Central memory CD4-positive, alpha-beta T cell (primary cell): ENCODE measurements at regions not wholly inside any gene's neighbourhood (a gene's known extent, or its start where the extent isn't known, plus 50 kb on each side); places are given as distances from the start of the nearest gene placed in this dataset.
"Not testable (repeated sequence)": the region's sequence is repeated elsewhere in the genome, so short reads cannot be mapped to it uniquely, and the experiment has no call there.

ENCODE experiments used
- DNase-seq: peaks from one replicate; pipeline ENCODE4 v3.0.0; 2022

DNA sequence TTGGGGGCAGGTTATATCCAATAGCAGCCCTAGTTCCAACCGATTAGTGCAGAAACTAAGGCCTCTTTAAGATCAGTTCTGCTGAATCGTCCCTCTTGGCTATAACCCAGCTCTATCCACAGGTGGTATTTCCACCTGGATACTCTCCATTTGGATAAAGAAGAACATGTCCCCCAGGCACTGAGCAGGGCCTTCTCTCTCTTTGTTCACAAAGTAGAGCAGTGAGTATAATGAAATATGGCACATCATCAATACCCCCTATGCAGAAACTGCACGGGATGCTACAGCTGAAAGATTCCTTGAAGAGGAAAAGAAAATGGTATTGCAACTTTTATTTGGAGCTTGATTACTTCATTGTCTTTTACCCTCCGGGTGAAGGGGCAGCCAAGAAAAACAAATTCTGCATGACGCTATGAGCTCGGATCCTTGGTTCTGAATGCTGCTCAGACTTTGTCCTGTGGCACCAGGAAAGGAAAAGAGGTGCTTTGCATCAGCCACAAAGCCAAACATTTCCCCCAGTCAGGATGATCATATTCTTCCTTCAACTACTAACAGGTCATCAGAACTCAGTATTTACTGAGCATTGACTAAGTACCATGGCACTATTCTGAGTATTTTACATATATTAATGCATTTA, 399.7 kb downstream of the NPIPA8 start:
- DNase-seq, result no peak

DNA sequence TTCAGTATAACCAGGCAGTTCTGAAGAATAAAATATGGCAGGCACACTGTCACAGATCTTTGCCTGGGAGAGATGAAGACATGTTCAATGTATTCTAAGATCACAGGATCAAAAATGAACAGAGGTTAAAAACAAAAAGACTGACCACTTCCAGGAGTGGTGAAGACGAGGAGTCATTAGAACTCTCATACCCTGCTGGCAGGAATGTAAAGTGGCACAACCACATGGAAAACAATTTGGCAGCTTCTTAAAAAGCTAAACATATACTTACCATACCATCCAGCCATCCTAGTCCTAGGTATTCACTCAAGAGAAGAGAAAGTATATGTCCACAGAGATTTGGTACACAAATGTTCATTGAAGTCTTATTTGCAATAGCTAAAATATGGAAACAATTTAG, 406.3 kb downstream of the NPIPA8 start:
- DNase-seq, result no peak

DNA sequence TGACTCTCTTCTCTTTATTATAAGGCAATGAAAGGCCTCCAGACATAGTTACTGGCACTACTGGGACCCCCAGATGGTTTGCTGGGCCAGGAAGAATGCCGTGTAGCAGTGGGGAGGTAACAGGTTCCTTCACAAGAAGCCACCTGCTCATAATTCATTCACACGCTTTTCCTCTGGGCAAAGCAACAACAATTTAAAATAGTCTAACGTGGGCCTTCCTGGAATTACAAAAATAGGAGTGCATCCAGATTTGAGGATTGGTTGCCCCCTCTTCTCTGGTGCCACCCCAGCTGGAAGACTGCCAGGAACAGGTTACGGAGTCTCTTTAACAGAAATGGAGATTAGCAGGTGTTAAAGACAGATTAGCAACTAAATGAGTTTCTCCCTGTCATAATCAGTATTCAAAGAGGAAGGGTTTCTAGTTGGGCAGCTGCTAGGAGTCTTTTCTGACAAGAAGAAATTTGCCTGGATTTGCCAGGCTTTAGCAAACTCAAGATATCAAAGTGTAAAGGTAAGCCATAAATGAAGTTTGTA, 409.6 kb downstream of the NPIPA8 start:
- DNase-seq, result no peak

GRCh38 chr16:17926461-17926860, 410.1 kb downstream of the NPIPA8 start:
- DNase-seq, result no peak

GRCh38 chr16:17925761-17926160, 410.8 kb downstream of the NPIPA8 start:
- DNase-seq, result no peak

GRCh38 chr16:17921357-17921978, 415.1 kb downstream of the NPIPA8 start:
- DNase-seq, result peak; percentile 24

DNA sequence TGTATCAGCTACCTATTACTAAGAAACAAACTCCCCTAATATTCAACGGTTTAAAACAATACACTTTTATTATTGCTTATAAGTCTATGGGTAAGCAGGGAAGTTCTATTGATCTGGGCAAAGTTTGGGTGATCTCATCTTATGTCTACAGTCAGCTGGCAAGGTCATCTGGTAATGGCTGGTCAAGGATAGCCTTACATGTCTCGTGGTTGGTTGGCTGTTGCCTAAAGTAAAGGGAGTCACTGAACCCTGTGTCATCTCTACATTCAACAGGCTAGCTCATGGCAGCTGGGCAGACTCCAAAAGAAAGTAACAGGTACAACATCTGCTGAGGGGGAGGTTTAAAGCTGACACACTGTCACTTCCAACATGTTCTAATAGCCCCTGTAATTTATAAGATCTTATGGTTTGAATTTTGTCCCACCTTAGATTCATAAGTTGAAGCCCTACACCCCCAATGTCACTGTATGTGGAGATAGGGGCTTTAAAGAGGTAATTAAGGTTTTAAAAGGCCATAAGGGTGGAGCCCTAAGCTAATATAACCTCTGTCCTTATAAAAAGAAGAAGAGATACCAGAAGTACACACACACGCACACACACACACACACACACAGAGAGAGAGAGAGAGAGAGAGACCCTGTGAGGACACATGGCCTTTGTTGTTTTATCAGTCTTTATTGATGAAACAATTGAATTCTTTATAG, 419.1 kb downstream of the NPIPA8 start:
- DNase-seq, result no peak

DNA sequence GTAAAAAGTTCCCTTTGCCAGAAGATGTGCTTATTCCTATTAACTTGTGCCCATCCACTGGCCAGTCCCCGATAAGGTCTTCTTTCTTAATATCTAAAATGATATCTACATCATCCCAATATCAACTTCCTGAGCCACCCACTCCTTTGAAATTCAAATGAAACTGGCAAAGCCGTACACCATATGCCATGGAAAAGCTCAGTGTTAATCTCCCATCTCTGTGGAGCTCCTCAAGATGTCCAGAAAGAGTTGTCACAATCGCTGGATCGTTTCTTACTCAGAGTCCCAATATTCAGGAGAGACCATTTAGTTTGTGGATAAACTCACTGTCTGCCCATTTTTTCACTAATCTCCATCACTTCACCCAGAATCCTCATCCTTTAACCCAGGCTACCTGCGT, 420.7 kb downstream of the NPIPA8 start:
- no peak for DNase-seq

DNA sequence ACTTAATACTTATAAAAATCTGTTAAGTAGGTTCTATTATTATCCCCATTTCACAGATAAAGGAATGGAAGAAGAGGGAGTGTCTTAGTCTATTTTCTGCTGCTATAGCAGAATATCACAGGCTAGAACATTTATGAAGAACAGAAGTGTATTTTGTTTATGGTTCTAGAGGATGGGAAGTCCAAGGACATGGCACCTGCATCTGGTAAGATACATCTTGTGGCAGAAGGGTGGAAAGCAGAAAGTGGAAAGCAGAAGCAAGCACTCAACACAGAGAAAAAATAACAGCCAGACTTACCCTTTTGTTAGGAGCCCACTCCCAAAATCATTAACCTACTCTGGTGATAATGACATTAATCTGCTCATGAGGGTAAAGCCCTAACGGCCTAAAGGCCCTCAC, 422.4 kb downstream of the NPIPA8 start:
- DNase-seq, result no peak

GRCh38 chr16:17911578-17911977, 425.0 kb downstream of the NPIPA8 start:
- DNase-seq, result not testable (repeated sequence)

DNA sequence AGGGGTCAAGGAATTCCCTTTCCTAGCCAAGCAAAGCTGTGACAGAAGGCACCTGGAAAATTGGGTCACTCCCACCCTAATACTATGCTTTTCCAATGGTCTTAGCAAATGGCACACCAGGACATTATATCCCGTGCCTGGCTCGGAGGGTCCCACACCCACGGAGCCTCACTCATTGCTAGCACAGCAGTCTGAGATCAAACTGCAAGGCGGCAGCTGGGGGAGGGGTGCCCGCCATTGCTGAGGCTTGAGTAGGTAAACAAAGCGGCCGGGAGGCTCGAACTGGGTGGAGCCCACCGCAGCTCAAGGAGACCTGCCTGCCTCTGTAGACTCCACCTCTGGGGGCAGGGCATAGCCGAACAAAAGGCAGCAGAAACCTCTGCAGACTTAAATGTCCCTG, 429.9 kb downstream of the NPIPA8 start:
- DNase-seq, result not testable (repeated sequence)

GRCh38 chr16:17901309-17901708, 430.5 kb upstream of the XYLT1 start:
- no peak for DNase-seq

DNA sequence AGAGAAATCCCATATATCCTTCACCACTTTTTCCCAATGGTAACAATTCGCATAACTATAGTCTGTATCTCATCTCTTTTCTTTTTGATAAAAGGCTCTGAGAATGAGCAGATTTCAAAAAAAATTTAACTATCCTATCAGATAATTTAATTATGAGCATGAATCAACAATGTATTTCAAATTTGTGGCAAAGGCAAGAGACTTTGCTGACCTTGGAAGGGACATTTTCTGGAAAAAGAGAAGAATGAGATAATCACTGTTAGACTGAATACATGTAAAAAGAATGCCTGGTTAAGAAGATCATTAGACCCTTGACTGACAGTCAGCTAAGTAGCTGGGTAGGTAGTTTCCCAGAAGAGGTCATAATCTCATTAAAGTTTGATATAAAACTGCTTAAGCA, 428.4 kb upstream of the XYLT1 start:
- no peak for DNase-seq

- DNase-seq, result no peak
Measured at GRCh38 chr16:17887963-17888362, 417.2 kb upstream of the XYLT1 start.

DNA sequence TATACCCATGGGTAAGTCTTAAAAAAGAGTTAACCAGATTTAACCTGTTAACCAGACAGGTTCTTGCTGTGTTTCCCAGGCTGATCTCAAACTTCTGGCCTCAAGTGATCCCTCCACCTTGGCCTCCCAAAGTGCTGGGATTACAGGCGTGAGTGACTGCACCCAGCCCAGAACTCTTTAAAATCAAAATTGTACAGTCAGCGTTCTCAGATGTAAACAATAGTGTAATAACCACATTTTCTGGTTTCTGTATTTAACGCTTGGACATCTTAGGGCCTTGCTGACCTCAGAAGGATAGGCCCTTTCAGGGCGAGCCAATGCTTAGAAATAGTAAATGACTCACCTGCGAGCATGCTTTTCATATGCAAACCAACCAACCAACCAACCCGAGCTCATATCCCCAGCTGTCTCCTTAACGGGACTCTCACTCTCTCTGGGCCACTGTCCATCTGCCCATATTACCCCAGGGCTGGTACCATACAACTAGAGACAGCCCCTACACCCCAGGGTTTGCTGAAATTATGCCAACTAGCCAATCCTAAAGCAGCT, 415.0 kb upstream of the XYLT1 start:
- no peak for DNase-seq

DNA sequence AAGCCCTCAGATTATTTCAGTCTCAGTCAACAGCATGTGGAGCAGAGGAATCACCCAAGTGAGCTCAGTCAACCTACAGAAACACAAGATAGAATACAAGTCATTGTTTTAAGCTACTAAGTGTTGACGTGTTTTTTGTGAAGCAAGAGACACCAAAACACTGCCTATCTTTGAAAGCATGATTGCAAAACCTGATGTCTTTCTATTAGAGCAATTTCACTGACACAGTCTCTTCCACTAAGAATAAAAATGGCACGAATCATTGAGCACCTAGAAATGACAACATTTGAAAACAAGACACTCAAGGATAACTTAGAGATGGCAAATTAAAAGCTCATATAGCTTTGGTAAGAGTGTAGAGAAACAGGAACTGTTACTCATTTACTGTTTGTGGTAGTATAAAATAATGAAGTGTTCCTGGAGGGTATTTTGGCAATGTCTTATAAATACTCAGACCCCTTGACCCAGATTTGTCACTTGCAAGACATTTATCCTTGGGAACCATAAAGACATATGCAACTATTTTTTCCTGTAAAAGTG, 407.1 kb upstream of the XYLT1 start:
- no peak for DNase-seq

DNA sequence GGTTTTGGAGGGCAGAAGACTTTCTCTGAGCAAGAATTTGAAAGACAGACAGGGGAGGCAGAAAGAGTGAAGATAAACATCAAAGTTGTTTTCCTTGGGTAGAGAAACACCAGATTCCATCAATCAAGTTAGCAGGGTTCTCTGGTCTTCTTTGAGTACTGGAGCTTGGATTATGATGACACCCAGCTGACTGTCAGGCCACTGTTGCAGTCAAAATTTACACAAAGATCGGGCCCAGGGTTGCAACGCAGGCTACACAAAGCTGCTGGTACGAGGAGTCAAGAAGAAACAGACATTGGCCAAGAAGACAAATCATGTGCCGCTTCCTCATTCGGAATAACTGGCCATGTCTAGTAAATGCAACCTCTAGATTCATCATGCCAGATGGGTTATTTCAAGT, 396.2 kb upstream of the XYLT1 start:
- DNase-seq, result no peak

GRCh38 chr16:17861981-17862479, 391.3 kb upstream of the XYLT1 start:
- DNase-seq, result no peak

- no peak for DNase-seq
Measured at GRCh38 chr16:17858061-17858460, 387.3 kb upstream of the XYLT1 start.

DNA sequence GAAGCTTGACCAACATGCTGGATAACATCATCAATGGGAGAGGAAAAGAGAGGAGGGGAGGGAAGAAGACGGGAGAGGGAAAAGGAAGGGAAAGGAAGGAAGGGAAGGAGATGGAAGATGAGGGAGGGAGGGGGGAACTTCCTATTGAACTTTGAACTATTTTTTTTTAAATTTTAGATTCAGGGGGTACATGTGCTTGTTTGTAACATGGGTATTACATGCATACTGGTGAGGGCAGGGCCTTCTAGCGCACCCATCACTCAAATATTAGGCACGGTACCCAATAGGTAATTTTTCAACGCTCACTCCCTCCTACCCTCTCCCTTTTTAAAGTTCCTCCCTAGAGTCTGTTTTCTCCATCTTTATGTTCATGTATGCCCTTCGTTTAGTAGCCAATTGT, 383.2 kb upstream of the XYLT1 start:
- no peak for DNase-seq

- no peak for DNase-seq
Measured at GRCh38 chr16:17852977-17853702, 382.4 kb upstream of the XYLT1 start.

- DNase-seq, result no peak
Measured at GRCh38 chr16:17850581-17851250, 380.0 kb upstream of the XYLT1 start.
